ENCODE measurements at regions not wholly inside any gene's neighbourhood (a gene's known extent, or its start where the extent isn't known, plus 50 kb on each side); places are given as distances from the start of the nearest gene placed in this dataset.

DNA sequence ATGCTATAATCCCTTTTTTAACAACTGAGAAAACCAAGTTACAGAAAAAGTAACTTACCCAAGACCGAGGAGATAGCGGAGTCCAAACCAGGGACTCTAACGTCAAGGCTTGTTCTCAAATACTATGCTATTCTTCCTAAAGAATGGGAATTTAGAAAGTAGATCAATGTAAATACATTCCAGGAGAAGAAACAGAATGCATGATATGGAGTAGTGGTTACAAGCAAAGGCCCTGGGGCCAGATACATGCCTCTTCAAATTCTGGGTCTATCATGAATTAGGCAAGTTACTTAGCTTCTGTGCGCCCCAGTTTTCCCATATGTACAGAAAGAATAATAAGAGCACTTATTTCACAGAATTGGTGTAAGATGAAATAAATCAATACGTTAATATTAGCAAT is 102.0 kb upstream of the CHMP2B start:
- dilution Hi-C loops (cut with MboI; ENCODE audit: extremely low pct_ligation_motif_present, low sequenced_read_pairs), result no loop called here
- H2AFZ ChIP-seq (ENCODE audit: control insufficient read depth, low read length), result no peak overlapping the region
- H3K4me1 ChIP-seq (ENCODE audit: control insufficient read depth, extremely low read depth, insufficient read depth, low read length), result no peaks in the 10 kb centered on the region
- no peaks in the 10 kb centered on the region for H3K36me3 ChIP-seq (ENCODE audit: control insufficient read depth in 2 of 2, extremely low read depth in 1 of 2, insufficient read depth in 2 of 2, low read length in 2 of 2)
- H3K4me2 ChIP-seq (ENCODE audit: control insufficient read depth, extremely low read depth, insufficient read depth, low read depth, low read length), result no peak overlapping the region
- H3K4me3 ChIP-seq (ENCODE audit: control insufficient read depth in 2 of 3, extremely low read depth in 1 of 3, insufficient read depth in 2 of 3, low read depth in 1 of 3, low read length in 3 of 3), result no peak overlapping the region
- no peaks in the 10 kb centered on the region for H3K27me3 ChIP-seq (ENCODE audit: control insufficient read depth, extremely low read depth, insufficient read depth, low read length)
- no peaks in the 10 kb centered on the region for H3K9me1 ChIP-seq (ENCODE audit: control insufficient read depth, extremely low read depth, insufficient read depth, low read length)
- no peaks in the 10 kb centered on the region for H4K20me1 ChIP-seq (ENCODE audit: control insufficient read depth, extremely low read depth, insufficient read depth, low read length)
- H3K27ac ChIP-seq (ENCODE audit: control insufficient read depth, insufficient read depth, low read length), result no peak overlapping the region
- FAIRE-seq (no peak), DNase-seq (ENCODE audit: low read depth, low spot score) (no peak)
- H3K79me2 ChIP-seq (ENCODE audit: control insufficient read depth, insufficient read depth, low read length), result no peaks in the 10 kb centered on the region
- no peaks in the 10 kb centered on the region for H3K9me3 ChIP-seq (ENCODE audit: control insufficient read depth, low read depth, low read length)
- TF ChIP-seq EZH2 (IDR thresholded peaks at IDR 0.05; ENCODE audit: low read length) (no peak), CTCF (optimal IDR thresholded peaks at IDR 0.05 in 1 of 3, IDR thresholded peaks at IDR 0.05 in 1 of 3, conservative IDR thresholded peaks at IDR 0.05 in 1 of 3; ENCODE audit: extremely low read depth in 1 of 3, insufficient read depth in 2 of 3, low read length in 3 of 3) (no peak)
- H3K9ac ChIP-seq (ENCODE audit: control insufficient read depth, extremely low read depth, insufficient read depth, low read length), result no peak overlapping the region

- dilution Hi-C loops (cut with MboI; ENCODE audit: extremely low pct_ligation_motif_present, low sequenced_read_pairs), result no loop called here
- Histone ChIP-seq H4K20me1 (ENCODE audit: control insufficient read depth, extremely low read depth, insufficient read depth, low read length) (no peaks in the 10 kb centered on the region), H3K9ac (ENCODE audit: control insufficient read depth, extremely low read depth, insufficient read depth, low read length) (no peak overlapping the region)
Observed at GRCh38 chr3:87122766-87123165, 104.3 kb upstream of the CHMP2B start.

More at GRCh38 chr3:87122766-87123165, 104.3 kb upstream of the CHMP2B start:
- no peaks in the 10 kb centered on the region for H3K36me3 ChIP-seq (ENCODE audit: control insufficient read depth in 2 of 2, extremely low read depth in 1 of 2, insufficient read depth in 2 of 2, low read length in 2 of 2)
- H3K4me3 ChIP-seq (ENCODE audit: control insufficient read depth in 2 of 3, extremely low read depth in 1 of 3, insufficient read depth in 2 of 3, low read depth in 1 of 3, low read length in 3 of 3), result no peak overlapping the region
- no peaks in the 10 kb centered on the region for H3K4me1 ChIP-seq (ENCODE audit: control insufficient read depth, extremely low read depth, insufficient read depth, low read length)
- H3K4me2 ChIP-seq (ENCODE audit: control insufficient read depth, extremely low read depth, insufficient read depth, low read depth, low read length), result no peak overlapping the region
- FAIRE-seq (no peak), DNase-seq (ENCODE audit: low read depth, low spot score) (no peak)
- no peaks in the 10 kb centered on the region for H3K79me2 ChIP-seq (ENCODE audit: control insufficient read depth, insufficient read depth, low read length)
- H3K9me3 ChIP-seq (ENCODE audit: control insufficient read depth, low read depth, low read length), result no peaks in the 10 kb centered on the region
- H2AFZ ChIP-seq (ENCODE audit: control insufficient read depth, low read length), result no peak overlapping the region
- H3K27me3 ChIP-seq (ENCODE audit: control insufficient read depth, extremely low read depth, insufficient read depth, low read length), result no peaks in the 10 kb centered on the region
- no peak overlapping the region for H3K27ac ChIP-seq (ENCODE audit: control insufficient read depth, insufficient read depth, low read length)
- TF ChIP-seq CTCF (optimal IDR thresholded peaks at IDR 0.05 in 1 of 3, IDR thresholded peaks at IDR 0.05 in 1 of 3, conservative IDR thresholded peaks at IDR 0.05 in 1 of 3; ENCODE audit: extremely low read depth in 1 of 3, insufficient read depth in 2 of 3, low read length in 3 of 3) (no peak), EZH2 (IDR thresholded peaks at IDR 0.05; ENCODE audit: low read length) (no peak)
- H3K9me1 ChIP-seq (ENCODE audit: control insufficient read depth, extremely low read depth, insufficient read depth, low read length), result no peaks in the 10 kb centered on the region
